ENCODE measurements at regions not wholly inside any gene's neighbourhood (a gene's known extent, or its start where the extent isn't known, plus 50 kb on each side); places are given as distances from the start of the nearest gene placed in this dataset.

DNA sequence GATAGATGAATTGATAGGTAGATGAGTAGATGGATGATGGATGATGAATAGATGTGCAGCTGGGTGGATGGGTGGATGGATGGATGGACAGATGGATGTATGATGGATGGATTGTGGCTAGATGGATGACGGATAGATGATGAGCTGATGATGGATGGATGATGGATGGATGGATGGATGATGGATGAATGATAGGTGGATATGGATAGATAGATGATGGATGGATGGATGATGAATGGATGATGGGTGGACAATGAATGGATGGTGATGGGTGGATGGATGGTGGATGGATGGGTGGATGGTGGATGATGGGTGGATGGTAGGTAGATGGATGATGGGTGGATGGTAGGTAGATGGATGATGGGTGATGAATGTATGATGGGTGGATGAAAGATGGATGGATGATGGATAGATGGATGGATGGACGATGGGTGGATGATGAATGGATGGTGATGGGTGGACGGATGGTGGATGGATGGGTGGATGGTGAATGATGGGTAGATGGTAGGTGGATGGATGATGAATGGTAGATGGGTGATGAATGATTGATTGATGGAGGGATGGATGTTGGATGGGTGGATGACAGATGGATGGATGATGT lies 1261.7 kb downstream of the BRD1 start:
- DNase-seq (ENCODE audit: insufficient read length, low spot score): no peak
- no peak for FAIRE-seq
- TF ChIP-seq TAF1 (IDR thresholded peaks at IDR 0.05; ENCODE audit: low read depth, low read length): no peak
- TF ChIP-seq PAX5 (IDR thresholded peaks at IDR 0.05; ENCODE audit: insufficient read depth, low read length, severe bottlenecking): no peak
- no peak for TF ChIP-seq POU2F2 (IDR thresholded peaks at IDR 0.05; ENCODE audit: low read depth, low read length)
- no peak for TF ChIP-seq SPI1 (IDR thresholded peaks at IDR 0.05; ENCODE audit: low read depth, low read length)
- TF ChIP-seq POLR2A (IDR thresholded peaks at IDR 0.05; ENCODE audit: low read depth, low read length): no peak
- TF ChIP-seq POLR2AphosphoS5 (IDR thresholded peaks at IDR 0.05; ENCODE audit: low read depth, low read length): no peak

DNA sequence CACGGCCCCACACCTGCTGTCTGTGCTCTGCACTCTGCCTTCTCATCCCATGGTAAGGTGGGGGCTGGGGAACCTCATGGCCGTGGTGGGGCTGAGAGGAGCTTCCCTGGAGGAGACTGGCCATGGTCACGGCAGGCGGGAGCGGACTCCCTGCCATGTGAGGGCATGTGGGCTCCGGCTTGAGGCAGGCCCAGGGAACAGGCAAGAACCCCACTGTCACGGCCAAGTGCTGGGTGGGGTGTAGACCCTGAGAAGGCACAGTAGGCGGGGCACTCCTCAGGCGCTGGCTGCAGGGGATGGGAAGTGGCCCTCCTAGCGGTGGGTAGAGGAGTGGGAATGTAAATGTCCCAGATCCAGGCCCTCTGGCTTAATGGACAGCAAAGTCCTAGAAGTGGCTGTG lies 1262.7 kb downstream of the BRD1 start:
- TF ChIP-seq POLR2AphosphoS5 (IDR thresholded peaks at IDR 0.05; ENCODE audit: low read depth, low read length): no peak
- TF ChIP-seq PAX5 (IDR thresholded peaks at IDR 0.05; ENCODE audit: insufficient read depth, low read length, severe bottlenecking): no peak
- TF ChIP-seq POU2F2 (IDR thresholded peaks at IDR 0.05; ENCODE audit: low read depth, low read length): no peak
- DNase-seq (ENCODE audit: insufficient read length, low spot score): no peak
- FAIRE-seq: no peak

- DNase-seq (ENCODE audit: insufficient read length, low spot score) (no peak), FAIRE-seq (no peak)
- TF ChIP-seq TAF1 (IDR thresholded peaks at IDR 0.05; ENCODE audit: low read depth, low read length): no peak
- no peak for TF ChIP-seq POLR2A (IDR thresholded peaks at IDR 0.05; ENCODE audit: low read depth, low read length)
Measured at GRCh38 chr22:48563966-48564330, 1263.7 kb downstream of the BRD1 start.

- TF ChIP-seq POU2F2 (IDR thresholded peaks at IDR 0.05; ENCODE audit: low read depth, low read length) (no peak), SPI1 (IDR thresholded peaks at IDR 0.05; ENCODE audit: low read depth, low read length) (no peak), POLR2AphosphoS5 (IDR thresholded peaks at IDR 0.05; ENCODE audit: low read depth, low read length) (no peak)
- FAIRE-seq (no peak), DNase-seq (ENCODE audit: insufficient read length, low spot score) (no peak)
Measured at GRCh38 chr22:48563118-48563965, 1264.3 kb downstream of the BRD1 start.

GRCh38 chr22:48561676-48562075 lies 1266.0 kb downstream of the BRD1 start:
- DNase-seq (ENCODE audit: insufficient read length, low spot score) (no peak), FAIRE-seq (no peak)
- TF ChIP-seq POLR2A (IDR thresholded peaks at IDR 0.05; ENCODE audit: low read depth, low read length) (no peak), POLR2AphosphoS5 (IDR thresholded peaks at IDR 0.05; ENCODE audit: low read depth, low read length) (no peak), SPI1 (IDR thresholded peaks at IDR 0.05; ENCODE audit: low read depth, low read length) (no peak), PAX5 (IDR thresholded peaks at IDR 0.05; ENCODE audit: insufficient read depth, low read length, severe bottlenecking) (no peak), TAF1 (IDR thresholded peaks at IDR 0.05; ENCODE audit: low read depth, low read length) (no peak), POU2F2 (IDR thresholded peaks at IDR 0.05; ENCODE audit: low read depth, low read length) (no peak)

- FAIRE-seq (no peak), DNase-seq (ENCODE audit: insufficient read length, low spot score) (no peak)
- no peak for TF ChIP-seq PAX5 (IDR thresholded peaks at IDR 0.05; ENCODE audit: insufficient read depth, low read length, severe bottlenecking)
- no peak for TF ChIP-seq POU2F2 (IDR thresholded peaks at IDR 0.05; ENCODE audit: low read depth, low read length)
Measured at GRCh38 chr22:48560836-48561235, 1266.8 kb downstream of the BRD1 start.

DNA sequence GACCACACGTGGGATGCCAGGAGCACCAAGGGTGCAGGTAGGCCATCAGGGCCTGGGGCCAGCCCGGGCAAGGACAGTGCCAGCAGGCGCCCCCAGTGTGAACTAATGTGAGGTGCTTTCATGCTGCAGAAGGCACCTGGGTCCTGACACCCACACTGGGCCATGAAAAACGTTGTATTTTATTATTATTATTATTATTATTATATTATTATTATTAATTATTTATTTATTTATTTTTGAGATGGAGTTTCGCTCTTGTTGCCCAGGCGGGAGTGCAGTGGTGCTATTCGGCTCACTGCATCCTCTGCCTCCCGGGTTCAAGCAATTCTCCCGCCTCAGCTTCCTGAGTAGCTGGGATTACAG lies 1267.3 kb downstream of the BRD1 start:
- no peak for TF ChIP-seq SPI1 (IDR thresholded peaks at IDR 0.05; ENCODE audit: low read depth, low read length)
- TF ChIP-seq POU2F2 (IDR thresholded peaks at IDR 0.05; ENCODE audit: low read depth, low read length): no peak
- TF ChIP-seq POLR2A (IDR thresholded peaks at IDR 0.05; ENCODE audit: low read depth, low read length): no peak
- no peak for TF ChIP-seq POLR2AphosphoS5 (IDR thresholded peaks at IDR 0.05; ENCODE audit: low read depth, low read length)
- TF ChIP-seq TAF1 (IDR thresholded peaks at IDR 0.05; ENCODE audit: low read depth, low read length): no peak
- no peak for TF ChIP-seq PAX5 (IDR thresholded peaks at IDR 0.05; ENCODE audit: insufficient read depth, low read length, severe bottlenecking)
- no peak for FAIRE-seq
- DNase-seq (ENCODE audit: insufficient read length, low spot score): no peak

- TF ChIP-seq SPI1 (IDR thresholded peaks at IDR 0.05; ENCODE audit: low read depth, low read length) (no peak), POLR2AphosphoS5 (IDR thresholded peaks at IDR 0.05; ENCODE audit: low read depth, low read length) (no peak), TAF1 (IDR thresholded peaks at IDR 0.05; ENCODE audit: low read depth, low read length) (no peak), POU2F2 (IDR thresholded peaks at IDR 0.05; ENCODE audit: low read depth, low read length) (no peak), PAX5 (IDR thresholded peaks at IDR 0.05; ENCODE audit: insufficient read depth, low read length, severe bottlenecking) (no peak), POLR2A (IDR thresholded peaks at IDR 0.05; ENCODE audit: low read depth, low read length) (no peak)
- no peak for FAIRE-seq
- no peak for DNase-seq (ENCODE audit: insufficient read length, low spot score)
Measured at GRCh38 chr22:48559647-48560388, 1267.9 kb downstream of the BRD1 start.

DNA sequence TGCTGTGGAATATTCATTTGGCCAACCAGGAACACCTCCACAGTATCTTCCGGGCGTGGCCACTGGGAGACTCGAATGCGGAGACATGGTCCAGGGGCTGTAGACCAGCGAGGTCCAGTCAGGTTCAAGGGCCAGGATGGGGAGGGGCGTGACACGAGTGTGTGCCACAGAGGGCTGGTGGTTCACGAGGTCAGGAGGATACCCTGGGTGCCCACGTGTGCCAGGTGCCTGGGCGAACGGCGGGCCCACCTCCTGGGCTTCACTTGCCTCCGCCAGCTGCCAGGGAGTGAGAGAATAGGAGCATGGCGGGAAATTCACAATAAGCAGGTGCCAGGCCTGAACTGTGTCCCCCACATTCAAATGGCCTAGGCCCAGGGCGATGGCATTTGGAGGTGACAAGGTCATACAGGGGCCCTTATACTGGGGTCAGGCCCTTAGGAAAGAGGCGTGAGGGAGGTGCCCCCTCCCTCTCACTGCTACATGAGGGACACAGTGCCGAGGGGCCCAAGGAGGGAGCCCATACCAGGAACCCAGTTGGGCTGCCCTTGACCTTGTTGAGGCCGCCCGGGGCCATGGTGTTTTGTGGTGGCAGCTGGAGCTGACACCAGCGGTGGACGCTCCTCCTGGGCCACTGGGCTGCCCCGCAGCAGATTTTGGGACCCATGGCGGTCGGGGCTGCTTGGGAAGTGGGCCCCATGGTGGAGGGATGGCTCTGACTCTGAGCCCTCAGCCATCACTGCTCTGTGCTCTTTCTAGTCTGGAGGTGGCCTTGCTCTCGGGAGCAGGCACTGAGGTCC lies 1268.9 kb downstream of the BRD1 start:
- no peak for DNase-seq (ENCODE audit: insufficient read length, low spot score)
- no peak for TF ChIP-seq POLR2AphosphoS5 (IDR thresholded peaks at IDR 0.05; ENCODE audit: low read depth, low read length)
- TF ChIP-seq POU2F2 (IDR thresholded peaks at IDR 0.05; ENCODE audit: low read depth, low read length): no peak
- no peak for TF ChIP-seq TAF1 (IDR thresholded peaks at IDR 0.05; ENCODE audit: low read depth, low read length)
- TF ChIP-seq PAX5 (IDR thresholded peaks at IDR 0.05; ENCODE audit: insufficient read depth, low read length, severe bottlenecking): no peak
- no peak for TF ChIP-seq POLR2A (IDR thresholded peaks at IDR 0.05; ENCODE audit: low read depth, low read length)
- TF ChIP-seq SPI1 (IDR thresholded peaks at IDR 0.05; ENCODE audit: low read depth, low read length): no peak
- no peak for FAIRE-seq

Measured in GM12891 (cell line).